ENCODE measurements at regions not wholly inside any gene's neighbourhood (a gene's known extent, or its start where the extent isn't known, plus 50 kb on each side); places are given as distances from the start of the nearest gene placed in this dataset.

DNA sequence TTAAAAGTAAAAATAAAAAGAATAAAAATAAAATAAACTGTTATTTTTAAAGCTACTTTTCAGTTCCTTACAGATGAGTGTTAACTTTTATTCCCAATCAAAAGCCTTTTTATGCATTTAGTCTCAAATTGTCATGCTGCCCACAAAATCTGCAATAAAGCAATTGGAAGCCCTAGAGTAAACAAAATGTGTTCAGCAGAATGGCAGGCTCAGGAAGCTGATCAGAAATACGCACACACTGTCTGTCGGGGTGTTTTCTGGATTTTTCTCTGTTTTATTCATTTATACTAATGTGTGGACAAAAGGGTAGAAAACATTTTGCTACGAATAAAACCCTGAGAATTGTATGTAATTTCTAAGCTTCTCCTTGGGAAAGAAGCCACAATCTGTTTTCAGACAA, 162.8 kb downstream of the RCN1 start:
- H3K9me3 ChIP-seq: no peaks in the 10 kb centered on the region
- intact Hi-C loops (cut with DNase I): no loop called here
- H3K4me3 ChIP-seq: no peak overlapping the region
- no peak for DNase-seq
- no peaks in the 10 kb centered on the region for H3K4me1 ChIP-seq
- no peaks in the 10 kb centered on the region for H3K36me3 ChIP-seq
- TF ChIP-seq, protein P1, sequence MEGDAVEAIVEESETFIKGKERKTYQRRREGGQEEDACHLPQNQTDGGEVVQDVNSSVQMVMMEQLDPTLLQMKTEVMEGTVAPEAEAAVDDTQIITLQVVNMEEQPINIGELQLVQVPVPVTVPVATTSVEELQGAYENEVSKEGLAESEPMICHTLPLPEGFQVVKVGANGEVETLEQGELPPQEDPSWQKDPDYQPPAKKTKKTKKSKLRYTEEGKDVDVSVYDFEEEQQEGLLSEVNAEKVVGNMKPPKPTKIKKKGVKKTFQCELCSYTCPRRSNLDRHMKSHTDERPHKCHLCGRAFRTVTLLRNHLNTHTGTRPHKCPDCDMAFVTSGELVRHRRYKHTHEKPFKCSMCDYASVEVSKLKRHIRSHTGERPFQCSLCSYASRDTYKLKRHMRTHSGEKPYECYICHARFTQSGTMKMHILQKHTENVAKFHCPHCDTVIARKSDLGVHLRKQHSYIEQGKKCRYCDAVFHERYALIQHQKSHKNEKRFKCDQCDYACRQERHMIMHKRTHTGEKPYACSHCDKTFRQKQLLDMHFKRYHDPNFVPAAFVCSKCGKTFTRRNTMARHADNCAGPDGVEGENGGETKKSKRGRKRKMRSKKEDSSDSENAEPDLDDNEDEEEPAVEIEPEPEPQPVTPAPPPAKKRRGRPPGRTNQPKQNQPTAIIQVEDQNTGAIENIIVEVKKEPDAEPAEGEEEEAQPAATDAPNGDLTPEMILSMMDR (IDR thresholded peaks at IDR 0.05): no peak
- no peak for TF ChIP-seq POLR2A (IDR thresholded peaks at IDR 0.05)
- H3K27me3 ChIP-seq: no peaks in the 10 kb centered on the region
- 67% methylated on average over 3 of the region's 3 CpGs for WGBS (ENCODE audit: insufficient coverage, low coverage, low lambda C conversion rate, missing lambda C conversion rate)
- no peak overlapping the region for H3K27ac ChIP-seq
- ATAC-seq: no peak

DNA sequence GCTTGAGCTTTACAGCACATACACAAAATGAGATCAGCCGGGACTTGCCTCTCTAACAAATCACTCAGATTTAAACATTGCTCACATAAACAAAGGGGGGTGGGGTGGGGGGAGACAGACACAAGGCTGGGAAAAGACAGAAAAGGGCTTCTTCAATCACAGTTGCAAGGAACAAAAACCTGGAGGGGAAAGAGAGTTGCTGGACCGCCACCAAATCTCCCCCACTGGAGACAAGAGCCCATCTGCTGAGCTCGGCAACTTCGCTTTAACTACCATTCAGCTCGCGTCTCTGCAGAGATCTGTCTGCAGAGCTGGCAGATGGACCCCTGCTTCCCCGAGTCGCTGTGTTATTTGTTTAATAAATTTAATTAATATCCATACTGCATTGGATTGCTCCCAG, 165.0 kb downstream of the RCN1 start:
- Histone ChIP-seq H3K27me3 (no peaks in the 10 kb centered on the region), H3K4me3 (no peak overlapping the region), H3K4me1 (no peaks in the 10 kb centered on the region), H3K36me3 (no peaks in the 10 kb centered on the region), H3K9me3 (no peaks in the 10 kb centered on the region), H3K27ac (no peak overlapping the region)
- 31% methylated on average over 6 of the region's 8 CpGs for WGBS (ENCODE audit: insufficient coverage, low coverage, low lambda C conversion rate, missing lambda C conversion rate)
- DNase-seq (no peak), ATAC-seq (no peak)
- intact Hi-C loops (cut with DNase I): no loop called here
- TF ChIP-seq POLR2A (IDR thresholded peaks at IDR 0.05): no peak
- TF ChIP-seq, protein P1 (IDR thresholded peaks at IDR 0.05): no peak

DNA sequence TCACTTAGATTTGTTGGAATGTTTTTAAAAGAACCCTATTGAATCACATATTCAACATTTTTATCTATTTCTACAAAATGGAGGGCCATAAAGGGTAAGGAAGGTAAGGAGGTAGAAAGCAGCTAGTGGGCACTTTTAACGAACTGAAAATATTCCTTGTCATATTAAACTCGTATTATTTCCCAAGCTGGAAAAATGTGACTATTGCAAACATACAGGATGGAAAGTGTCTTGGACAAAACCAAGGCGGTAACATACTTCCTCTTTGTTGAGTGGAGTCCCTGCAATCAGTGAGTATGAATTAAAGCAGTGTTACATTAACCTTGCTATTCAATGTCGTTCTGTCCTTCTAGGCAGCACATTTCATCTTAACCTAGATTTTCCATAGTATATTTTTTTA, 165.6 kb downstream of the RCN1 start:
- DNase-seq (no peak), ATAC-seq (no peak)
- no peak overlapping the region for H3K4me3 ChIP-seq
- H3K4me1 ChIP-seq: no peaks in the 10 kb centered on the region
- no peak overlapping the region for H3K27ac ChIP-seq
- no peaks in the 10 kb centered on the region for H3K9me3 ChIP-seq
- no peak for TF ChIP-seq POLR2A (IDR thresholded peaks at IDR 0.05)
- TF ChIP-seq, protein P1 (IDR thresholded peaks at IDR 0.05): no peak
- H3K36me3 ChIP-seq: no peaks in the 10 kb centered on the region
- H3K27me3 ChIP-seq: no peaks in the 10 kb centered on the region
- intact Hi-C loops (cut with DNase I): no loop called here
- 55% methylated on average over 4 of the region's 4 CpGs for WGBS (ENCODE audit: insufficient coverage, low coverage, low lambda C conversion rate, missing lambda C conversion rate)

DNA sequence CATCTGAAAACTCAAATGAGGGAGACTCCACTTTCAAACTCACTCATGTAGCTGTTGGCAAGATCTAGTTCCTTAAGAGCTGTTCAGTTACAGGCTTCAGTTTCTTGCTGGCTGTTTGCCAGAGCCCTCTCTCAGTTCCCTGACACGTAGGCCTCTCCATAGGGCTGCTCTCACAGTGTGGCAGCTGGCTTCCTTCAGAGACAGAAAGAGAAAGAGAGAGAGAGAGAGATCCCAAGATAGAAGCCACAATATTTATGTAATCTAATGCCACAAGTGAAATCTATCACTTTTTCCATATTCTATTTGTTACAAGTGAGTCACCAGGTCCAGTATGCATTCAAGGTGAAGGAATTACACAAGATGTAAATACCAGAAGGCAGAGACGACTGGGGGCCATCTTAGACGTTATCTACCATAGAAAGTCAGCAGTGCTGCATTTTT, 168.8 kb downstream of the RCN1 start:
- ATAC-seq: peak in 1 of 4 donors; percentile 40
- no peak overlapping the region for H3K27ac ChIP-seq
- TF ChIP-seq, protein P1 (IDR thresholded peaks at IDR 0.05): no peak
- TF ChIP-seq POLR2A (IDR thresholded peaks at IDR 0.05): no peak
- H3K36me3 ChIP-seq: no peaks in the 10 kb centered on the region
- intact Hi-C loops (cut with DNase I): no loop called here
- H3K4me1 ChIP-seq: no peaks in the 10 kb centered on the region
- no peak overlapping the region for H3K4me3 ChIP-seq
- no peaks in the 10 kb centered on the region for H3K9me3 ChIP-seq
- WGBS (ENCODE audit: insufficient coverage, low coverage, low lambda C conversion rate, missing lambda C conversion rate): 7% methylated on average over 2 of the region's 3 CpGs
- DNase-seq: peak in 1 of 3 donors; percentile 48
- H3K27me3 ChIP-seq: no peaks in the 10 kb centered on the region

DNA sequence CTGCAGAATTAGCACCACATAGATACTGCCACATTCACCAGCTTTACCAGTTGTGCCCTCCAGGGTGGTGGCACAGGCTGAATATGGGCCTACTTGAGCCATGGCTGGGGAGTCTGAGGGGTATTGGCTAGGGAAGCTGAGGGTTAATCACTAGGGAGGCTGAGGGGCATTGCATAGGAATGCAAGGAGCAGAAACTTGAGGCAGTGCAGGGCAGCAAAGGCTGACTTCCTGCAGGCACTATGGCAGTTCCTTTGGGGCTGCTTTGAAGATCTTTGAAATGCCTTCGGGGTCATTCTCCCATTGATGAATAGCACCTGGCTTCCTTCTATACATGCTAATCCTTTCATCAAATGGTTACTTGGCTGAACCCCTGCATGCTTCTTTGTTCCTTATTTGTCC, 171.5 kb downstream of the RCN1 start:
- TF ChIP-seq POLR2A (IDR thresholded peaks at IDR 0.05): no peak
- TF ChIP-seq, protein P1 (IDR thresholded peaks at IDR 0.05): no peak
- Histone ChIP-seq H3K27me3 (no peaks in the 10 kb centered on the region), H3K27ac (no peak overlapping the region), H3K9me3 (no peaks in the 10 kb centered on the region), H3K4me3 (no peak overlapping the region), H3K4me1 (no peaks in the 10 kb centered on the region), H3K36me3 (no peaks in the 10 kb centered on the region)
- no peak for DNase-seq
- WGBS (ENCODE audit: insufficient coverage, low coverage, low lambda C conversion rate, missing lambda C conversion rate): 17% methylated on average over 1 of the region's 1 CpG
- intact Hi-C loops (cut with DNase I): no loop called here
- no peak for ATAC-seq
